ENCODE measurements at regions not wholly inside any gene's neighbourhood (a gene's known extent, or its start where the extent isn't known, plus 50 kb on each side); places are given as distances from the start of the nearest gene placed in this dataset.

DNA sequence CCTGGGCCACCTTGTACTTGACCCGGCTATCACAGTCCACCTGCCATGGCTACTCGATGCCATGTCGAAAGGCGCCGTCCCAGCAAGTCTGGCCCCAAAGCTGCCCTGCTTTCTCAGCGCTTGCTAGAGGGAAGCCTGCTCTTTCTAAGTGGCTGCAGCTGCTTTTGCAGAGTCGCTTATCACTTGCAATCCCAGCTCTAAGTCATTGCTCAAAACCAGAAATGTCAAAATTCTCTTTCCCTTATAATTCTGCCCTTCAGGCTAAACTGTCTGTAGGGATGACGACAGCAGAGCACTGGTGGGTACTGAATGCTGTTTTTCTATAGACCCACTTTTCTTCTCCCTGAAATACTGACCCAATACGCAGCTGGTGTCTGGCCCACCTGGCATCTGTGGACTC is 184.2 kb downstream of the ENGASE start:
- no peak for DNase-seq

GRCh38 chr17:79258041-79258440 is 183.4 kb downstream of the ENGASE start:
- DNase-seq = peak in 1 of 58 donors; percentile 9

GRCh38 chr17:79255926-79256585 is 181.4 kb downstream of the ENGASE start:
- DNase-seq = no peak

DNA sequence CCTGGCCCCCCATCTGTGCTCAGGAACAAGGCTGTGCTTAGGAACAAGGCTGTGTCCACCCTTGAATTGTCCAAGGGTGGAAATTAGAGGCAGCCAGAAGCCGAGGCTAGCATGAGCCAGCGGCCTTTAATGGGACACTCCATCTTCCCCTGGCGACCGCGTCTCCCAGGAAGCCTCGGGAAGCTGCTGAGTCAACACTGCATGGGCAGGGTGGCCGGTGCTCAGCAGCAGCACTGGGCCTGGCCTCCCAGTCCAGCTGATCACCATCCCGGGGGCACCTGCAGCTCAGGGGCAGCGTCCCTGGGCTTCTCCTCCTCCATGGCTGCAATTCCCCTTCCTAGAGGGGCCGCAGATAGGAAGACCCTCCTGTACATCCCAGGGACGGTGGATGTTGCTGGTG is 180.8 kb downstream of the ENGASE start:
- no peak for DNase-seq

GRCh38 chr17:79255046-79255445 is 180.4 kb downstream of the ENGASE start:
- DNase-seq = no peak

DNA sequence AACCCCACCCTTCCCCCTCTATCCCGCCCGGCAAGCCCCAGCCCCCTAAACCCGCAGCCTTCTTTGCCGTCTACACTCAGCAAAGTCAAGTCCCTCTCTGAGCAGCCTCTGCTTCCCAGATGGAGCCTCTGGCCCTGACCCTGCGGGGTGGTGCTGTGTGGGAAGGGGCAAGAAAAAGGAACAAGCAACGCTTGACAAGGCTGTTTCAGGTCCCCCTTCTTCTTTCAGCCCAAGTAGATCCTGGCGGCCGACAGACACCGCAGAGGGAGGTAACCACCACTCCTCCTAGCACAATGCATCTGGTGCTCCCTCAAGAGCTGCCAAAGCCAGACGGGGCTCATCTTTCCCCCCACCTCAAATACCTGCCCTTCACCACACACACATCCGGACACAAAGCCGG is 178.3 kb downstream of the ENGASE start:
- no peak for DNase-seq

DNA sequence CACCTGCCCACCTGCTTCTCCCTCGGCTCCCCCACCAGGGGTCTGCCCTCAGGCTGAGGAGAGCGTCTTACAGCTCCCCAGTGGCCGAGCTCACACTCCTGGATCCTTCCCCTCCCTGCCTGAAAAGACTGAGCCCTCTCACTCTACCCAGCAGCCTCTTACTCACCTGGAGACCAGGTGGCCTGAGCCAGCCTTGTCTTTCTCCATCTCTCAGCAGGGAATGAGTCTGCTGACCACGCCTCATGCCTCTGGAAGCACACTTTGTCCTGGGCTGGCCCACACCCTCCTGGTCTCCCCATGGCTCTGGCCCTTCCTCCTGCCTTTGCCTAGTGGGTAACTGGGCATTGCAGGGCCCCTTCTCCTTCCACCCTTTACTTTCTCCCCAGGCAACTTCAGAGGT is 177.2 kb downstream of the ENGASE start:
- no peak for DNase-seq

DNA sequence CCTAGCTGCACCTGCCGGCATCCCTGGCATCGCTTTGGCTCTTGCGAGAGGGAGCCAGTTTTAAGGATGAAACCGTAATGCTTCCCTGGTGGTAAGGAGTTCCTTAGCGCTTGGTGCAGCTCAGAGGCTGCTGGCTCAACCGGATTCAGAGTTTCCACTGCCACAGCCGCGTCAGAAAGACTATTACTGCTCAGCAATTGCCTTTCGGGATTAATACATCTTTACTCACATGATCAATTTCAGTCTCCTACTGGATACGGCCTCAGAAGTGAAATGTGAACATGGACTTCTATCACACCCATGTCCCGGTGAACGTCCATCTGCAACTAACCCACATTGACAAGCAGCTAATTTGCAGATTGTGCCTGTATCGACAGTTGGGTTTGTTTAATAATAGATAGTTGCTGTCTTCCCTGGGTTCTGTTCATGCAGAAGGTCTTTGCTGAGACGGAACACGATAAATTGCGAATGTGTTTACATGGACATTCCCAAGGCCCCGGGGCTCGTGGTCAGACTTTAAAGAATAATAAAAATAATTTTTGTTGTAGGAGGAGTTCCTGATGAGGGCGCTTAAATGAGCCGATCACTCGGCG is 175.4 kb downstream of the ENGASE start:
- no peak for DNase-seq

DNA sequence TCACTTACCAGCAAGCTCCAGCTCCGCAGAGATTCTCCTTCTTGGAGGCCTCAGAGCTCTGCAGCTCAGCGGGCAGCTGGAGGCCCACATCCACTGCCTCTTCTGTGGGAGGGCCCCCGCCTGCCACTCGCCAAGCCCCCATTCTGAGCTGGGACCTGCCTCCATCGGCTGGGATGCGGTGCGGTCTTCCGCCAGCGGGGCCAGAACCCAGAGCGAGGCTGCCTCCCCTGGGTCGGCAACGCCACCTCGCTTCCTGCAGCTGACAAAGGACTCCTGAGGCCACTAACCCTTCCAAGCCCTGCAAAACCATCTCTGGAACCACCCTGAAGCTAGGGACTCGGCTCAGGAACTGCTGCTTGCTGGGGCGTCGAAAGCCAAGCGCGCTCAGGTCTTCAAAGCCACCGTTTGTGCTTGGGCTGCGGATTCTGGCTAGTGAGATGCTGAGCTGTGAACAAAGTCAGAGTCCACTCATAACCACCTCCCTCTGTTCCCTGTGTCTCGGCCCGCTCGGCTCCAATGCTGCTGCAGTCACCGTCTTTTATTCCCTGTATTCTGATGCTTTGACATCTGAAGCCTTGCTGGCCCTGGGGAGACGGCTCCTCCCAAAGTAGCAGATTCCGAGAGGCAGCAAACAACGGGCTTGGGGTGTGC is 174.3 kb downstream of the ENGASE start:
- DNase-seq = no peak

- peak in 1 of 58 donors; percentile 11 for DNase-seq
Observed at GRCh38 chr17:79246225-79247190, 171.9 kb downstream of the ENGASE start.

- no peak for DNase-seq
Observed at GRCh38 chr17:79244665-79245064, 170.0 kb downstream of the ENGASE start.

DNA sequence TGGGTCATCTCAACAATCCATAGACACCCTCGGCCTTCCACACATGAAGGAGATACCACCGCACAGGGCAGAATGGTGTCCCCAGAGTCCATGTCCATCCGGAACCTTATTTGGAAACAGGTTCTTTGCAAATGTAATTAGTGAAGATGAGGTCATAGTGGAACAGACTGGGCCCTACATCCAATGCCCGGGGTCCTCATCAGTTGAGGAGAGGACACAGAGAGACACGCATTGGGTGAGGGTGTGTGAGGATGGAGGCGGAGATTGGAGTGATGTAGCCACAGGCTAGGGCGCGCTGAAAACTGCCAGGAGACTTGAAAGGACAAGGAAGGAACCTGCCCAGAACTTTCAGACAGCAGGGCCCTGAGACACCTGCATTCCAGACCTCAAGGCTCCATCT is 169.4 kb downstream of the ENGASE start:
- DNase-seq = no peak

- DNase-seq = no peak
Observed at GRCh38 chr17:79243603-79243990, 169.0 kb downstream of the ENGASE start.

DNA sequence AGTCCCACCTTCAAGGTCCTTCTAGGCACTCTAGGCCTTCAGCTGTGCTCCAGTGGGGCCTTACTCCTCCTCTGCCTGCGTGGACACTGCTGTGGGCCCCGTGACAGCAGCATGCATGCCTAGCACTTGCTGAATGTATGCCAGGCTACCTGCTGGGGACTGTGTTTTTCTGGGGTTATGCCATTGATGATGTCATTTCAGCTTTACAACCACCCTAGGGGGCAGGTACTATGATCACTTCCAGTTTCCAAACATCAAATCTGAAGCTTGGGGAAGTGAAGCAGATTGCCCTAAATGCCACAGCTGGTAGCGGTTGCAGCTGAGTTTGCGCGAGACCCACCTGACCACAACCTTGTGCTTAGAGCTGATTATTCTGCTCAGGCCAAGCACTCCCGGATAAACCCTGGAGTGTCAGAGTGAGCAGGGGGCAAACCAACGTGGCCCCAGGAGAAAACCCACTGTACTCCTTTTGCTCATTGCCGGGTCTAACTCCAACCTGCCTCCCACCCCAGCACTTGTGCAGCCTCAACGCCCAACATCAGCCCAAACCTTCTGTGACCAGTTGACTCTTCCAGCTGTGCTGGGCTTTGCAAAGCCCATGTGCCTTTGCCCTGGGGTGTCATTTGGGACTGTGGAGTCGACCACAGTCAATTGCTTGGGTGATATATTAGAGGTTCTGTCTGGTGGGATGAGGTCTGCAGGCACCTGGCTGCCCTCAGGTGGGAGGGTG is 168.4 kb downstream of the ENGASE start:
- DNase-seq = no peak

GRCh38 chr17:79242393-79242792 is 167.8 kb downstream of the ENGASE start:
- DNase-seq = no peak

DNA sequence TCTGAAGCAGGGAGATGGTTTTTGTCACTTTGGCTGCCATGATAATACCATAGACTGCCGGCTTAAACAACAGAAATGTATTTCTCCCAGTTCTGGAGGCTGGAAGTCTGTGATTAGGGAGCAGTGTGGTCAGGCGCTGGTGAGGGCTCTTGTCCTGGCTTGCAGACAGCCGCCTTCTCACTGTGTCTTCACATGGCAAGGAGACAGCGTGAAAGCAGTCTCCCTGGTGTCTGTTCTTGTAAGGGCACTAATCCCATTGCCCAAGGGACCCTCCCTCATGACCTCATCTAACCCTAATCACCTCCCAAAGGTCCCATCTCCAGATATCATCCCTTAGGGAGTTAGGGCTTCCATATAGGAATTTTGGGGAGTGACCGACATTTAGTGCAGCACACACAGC is 167.0 kb downstream of the ENGASE start:
- DNase-seq = no peak

GRCh38 chr17:79239205-79239604 is 164.6 kb downstream of the ENGASE start:
- no peak for DNase-seq

DNA sequence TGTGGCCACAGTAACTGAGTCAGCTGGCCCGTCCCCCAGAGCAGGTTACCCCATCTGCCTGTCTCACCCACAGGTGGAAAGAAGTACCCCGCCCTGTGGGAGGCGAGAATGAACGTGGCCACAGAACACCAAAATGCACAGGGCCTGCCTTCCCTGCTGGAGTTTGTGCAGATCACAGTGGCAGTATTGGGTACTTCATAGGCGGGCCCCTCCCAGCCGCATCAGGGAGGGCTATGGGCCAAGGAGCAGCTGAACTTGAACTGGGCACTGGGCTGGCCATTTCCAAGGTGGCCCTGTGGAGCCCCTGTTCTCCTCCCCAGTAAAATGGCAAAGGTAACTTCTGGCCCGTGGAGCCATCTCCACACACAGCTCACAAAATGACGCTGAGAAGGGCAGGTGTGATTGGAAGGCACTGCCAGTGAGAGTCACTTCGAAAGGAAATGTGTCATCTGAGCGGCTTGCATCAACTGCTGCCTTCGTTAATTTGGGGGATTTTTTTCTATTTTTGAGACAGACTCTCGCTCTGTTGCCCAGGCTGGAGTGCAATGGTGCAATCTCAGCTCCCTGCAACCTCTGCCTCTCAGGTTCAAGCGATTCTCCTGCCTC is 162.9 kb downstream of the ENGASE start:
- DNase-seq = no peak

GRCh38 chr17:79235808-79236207 is 161.2 kb downstream of the ENGASE start:
- no peak for DNase-seq

- DNase-seq = no peak
Observed at GRCh38 chr17:79233916-79234551, 159.4 kb downstream of the ENGASE start.
